ENCODE measurements at regions not wholly inside any gene's neighbourhood (a gene's known extent, or its start where the extent isn't known, plus 50 kb on each side); places are given as distances from the start of the nearest gene placed in this dataset.

DNA sequence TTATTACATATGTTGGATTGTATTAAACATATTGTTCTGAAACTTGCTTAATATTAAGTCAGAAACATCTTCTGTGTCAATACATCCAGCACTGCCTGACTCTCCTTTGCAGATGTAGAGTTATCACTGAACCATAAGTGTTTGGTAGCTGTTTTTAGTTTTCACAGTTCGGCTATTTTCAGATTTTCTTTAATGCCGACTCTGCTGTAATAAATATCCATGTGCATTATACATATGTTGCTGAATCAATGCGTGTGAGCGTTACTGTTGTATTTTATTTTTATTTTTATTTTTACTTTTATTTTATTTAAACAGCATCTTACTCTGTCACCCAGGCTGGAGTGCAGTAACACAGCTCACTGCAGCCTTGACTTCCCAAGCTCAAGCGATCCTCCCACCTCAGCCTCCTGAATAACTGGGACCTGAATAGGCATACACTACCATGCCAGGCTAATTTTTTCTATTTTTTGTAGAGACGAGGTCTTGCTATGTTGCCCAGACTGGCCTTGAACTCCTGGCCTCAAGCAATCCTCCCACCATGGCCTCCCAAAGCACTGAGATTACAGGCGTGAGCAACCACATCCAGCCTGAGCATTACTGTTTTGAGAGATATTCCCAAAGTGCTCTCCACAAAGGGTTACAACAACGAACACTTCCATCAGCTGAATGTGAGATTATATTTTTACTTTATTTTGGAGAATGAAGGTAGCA lies 50.7 kb upstream of the NOCT start:
- DNase-seq (ENCODE audit: low read depth in 2 of 2), result no peak

DNA sequence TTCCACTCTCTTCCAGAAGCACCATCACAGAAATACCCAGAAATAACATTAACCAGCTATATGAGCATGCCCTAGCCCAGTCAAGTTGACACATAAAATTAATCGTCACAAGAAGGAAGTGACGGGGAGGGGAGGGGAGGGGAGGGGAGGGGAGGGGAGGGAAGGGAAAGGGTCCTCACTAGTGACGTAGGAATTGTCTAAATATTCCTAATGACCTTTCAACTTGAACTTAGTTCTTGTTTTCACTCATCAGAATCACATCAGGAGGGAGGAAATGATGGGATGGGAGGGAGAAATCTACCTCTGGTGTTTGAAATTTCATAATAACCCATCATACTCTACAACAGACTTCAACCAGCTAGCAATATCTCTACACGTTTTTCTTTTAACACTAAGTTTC lies 52.2 kb upstream of the NOCT start:
- no peak for DNase-seq (ENCODE audit: low read depth in 2 of 2)

DNA sequence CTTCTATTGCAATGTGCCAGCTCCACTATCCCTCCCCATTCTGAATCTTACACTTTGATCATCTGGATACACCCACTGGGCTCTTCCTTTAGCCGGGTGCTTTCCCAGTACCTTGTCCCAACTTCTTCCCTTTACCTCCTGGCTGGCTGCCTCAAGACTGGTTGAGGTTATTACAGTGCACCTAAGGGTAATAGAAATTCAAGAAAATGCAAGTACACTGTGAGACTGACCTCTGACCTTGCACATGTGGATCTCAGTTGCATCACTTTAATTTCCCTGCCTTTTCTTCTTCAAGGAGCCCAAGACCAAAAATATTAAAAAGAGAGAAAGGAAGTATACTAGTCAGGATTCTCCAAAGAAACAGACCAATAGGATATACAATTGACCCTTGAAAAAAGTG lies 53.9 kb upstream of the NOCT start:
- DNase-seq (ENCODE audit: low read depth in 2 of 2), result no peak

DNA sequence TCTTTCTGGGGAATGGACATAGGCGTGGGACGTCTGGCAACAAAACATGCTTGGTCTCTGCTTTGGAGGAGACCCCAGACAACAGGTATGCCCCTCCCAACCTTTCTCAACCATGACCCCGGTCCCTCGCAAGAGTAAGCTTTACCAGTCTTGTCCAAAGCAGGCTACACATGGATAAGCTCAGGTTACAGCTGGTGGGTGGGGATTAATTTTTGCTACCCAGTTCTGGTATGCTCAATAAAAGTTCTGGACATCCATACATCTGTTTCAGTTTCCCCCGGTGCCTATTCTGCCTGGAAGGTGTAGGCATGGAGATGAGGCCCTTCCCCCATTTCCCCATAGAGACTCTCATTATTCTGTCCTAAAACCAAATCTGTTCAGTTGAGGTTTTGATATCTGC lies 54.5 kb upstream of the NOCT start:
- DNase-seq (ENCODE audit: low read depth in 2 of 2), result no peak

DNA sequence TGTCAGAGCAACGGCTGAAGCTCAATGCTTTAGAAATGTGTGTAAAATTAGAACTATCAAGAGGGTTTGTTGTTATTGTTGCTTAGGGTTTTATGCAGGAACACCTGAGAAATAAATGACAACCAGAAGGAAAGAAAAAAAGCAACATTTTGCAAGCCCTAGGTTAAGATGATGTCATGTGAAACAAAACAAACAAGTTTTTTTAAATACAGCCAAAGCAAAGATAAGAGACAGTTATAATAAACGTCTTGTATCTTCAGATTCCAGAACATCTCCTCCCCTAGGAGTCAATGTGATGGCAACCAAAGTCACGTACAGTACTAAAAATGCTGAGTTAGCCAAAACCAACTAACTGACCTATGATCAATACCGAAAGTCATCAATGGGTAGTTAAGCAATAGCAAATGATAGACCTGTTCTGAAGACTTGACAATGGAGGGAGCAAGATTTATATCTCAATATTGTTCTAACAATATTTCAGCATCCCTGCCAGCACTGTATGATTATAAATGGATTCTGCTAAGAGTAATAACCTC lies 55.3 kb upstream of the NOCT start:
- DNase-seq (ENCODE audit: low read depth in 2 of 2), result no peak

DNA sequence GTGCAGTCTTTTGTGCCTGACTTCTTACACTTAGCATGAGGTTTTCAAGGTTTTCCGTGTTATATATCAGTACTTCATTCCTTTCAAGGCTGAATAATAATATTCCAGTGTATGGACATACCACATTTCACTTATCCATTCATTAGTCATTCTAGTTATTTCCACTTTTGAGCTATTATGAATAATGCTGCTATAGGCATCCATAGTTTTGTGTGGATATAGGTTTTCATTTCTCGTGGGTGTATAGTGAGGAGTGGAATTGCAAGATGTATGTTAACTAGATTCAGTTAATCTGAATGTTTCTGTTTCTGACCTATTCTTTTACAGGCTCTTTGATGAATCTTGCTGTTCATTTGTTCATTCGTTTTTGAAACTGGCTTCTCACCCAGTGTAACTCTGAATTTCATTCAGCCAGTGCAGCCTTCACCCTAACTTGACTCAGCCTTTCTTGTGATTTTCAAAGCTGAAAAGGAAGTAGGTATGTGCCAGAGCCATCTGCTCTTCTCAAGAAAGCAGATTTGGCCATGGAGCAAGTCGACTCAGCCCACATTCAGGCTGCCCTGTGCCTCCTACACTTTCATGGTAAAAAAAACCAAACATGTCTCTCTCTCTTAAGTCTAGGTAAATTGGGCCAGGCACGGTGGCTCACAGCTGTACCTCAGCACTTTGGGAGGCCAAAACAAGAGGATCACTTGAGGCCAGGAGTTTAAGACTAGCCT lies 56.3 kb upstream of the NOCT start:
- no peak for DNase-seq (ENCODE audit: low read depth in 2 of 2)

DNA sequence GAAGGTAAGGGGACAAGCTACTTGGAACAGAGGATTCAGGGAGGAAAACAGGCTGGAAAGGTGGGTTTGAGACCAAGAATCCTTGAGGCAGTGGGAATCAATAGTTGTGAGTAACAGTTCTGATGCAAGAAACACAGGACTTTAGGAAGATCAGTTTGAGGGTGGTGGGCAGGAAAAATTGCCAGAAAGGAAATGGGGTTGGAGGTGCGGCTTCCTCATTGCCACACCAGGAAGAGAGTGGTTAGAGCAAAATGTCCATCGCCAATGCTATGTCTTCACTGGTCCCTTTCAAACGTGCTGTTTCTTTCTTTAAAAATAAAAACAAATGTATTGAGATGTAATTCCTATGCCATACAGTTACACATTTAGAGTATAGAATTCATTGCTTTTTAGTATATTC lies 57.1 kb upstream of the NOCT start:
- DNase-seq (ENCODE audit: low read depth in 2 of 2), result no peak

DNA sequence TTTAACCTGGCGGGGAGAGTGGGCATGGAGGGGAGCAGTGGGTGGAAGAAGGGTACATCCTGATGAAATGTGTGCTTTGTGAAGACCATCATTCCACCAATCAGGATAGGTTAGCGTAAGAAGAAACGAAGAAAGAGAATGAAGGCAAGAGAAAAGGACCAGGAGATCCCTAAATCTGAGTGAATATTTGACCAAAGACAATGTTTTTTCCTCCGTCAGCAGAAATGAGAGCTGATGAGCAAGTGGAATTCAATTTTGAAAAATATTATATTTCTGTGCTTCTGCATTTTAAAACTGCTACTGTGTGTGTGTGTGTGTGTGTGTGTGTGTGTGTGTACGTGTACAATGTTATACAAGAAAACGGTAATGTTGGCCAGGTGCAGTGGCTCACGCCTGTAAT lies 58.3 kb upstream of the NOCT start:
- no peak for DNase-seq (ENCODE audit: low read depth in 2 of 2)

DNA sequence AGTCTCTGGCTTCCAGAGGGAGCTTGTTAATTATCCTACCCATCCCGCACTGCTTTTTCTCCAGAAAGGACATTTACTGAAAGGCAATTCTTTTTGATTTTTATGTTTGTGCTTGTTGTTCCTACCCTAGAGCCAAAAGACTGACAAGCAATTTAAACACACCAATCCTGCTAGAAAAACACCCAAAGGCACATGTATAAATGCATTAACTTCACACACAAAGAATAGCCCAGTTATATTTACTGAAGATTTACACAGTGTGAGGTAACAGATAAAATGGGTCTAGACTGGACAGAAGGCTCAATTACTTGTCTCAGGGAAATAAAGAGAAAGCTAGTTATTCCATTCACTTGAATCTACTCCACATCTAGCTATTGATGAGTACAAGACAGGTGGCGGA lies 61.2 kb upstream of the NOCT start:
- DNase-seq (ENCODE audit: low read depth in 2 of 2), result no peak

DNA sequence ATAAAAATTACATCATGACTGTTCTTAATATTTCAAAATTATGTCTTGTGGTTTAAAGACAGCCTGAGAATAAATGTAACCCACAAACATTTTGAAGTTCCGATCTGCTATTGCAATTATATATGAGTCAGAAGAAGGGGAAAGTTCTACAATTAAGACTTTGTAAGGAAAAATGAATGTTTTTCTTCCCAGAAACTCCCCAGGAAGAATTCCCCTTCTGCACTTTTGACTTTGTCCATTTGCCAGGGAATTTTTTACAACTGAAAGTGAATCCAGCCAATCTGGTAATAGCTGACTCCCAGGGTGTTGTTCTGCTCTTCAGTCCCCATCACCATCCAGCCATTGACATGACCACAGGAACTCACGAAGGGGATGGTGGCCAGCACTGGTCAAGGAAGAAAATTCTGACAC lies 61.6 kb upstream of the NOCT start:
- no peak for DNase-seq (ENCODE audit: low read depth in 2 of 2)

DNA sequence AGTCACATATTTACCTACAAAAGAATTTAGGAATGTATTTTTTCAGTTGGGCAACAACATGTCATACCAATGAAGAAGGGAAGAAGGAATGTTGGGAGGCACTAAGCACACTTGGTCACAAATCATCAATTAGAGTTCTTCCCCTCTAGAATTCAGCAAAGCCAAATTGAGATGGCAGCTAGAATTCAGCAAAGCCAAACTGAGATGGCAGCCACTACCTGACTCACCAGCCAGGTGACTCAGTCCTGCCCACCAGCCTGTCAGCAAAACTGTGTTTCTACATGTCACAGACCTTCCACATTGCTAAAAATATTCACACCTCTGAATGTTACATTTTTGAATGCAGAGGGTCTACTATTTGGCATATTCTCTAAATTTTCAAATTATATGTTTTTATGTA lies 63.2 kb upstream of the NOCT start:
- DNase-seq (ENCODE audit: low read depth in 2 of 2), result peak in 1 of 2 donors; percentile 4

DNA sequence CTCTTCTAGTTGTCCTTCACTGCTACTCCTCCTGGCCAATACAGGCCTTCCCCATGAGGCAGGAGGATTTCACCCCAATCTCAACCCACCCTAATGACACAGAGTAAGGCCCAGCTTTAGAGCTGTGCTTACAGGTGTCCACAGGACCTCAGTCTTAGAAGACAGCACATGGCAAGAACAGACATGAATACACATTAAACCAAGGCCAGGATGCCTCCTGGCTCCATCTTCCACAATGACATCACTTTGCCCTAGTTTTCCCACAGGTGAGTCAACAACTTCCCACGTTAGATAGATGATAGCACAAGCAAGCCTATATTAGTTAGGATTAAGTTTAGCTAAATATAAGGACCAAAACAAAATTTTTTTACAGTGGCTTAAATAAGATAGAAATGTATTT lies 63.8 kb upstream of the NOCT start:
- no peak for DNase-seq (ENCODE audit: low read depth in 2 of 2)

DNA sequence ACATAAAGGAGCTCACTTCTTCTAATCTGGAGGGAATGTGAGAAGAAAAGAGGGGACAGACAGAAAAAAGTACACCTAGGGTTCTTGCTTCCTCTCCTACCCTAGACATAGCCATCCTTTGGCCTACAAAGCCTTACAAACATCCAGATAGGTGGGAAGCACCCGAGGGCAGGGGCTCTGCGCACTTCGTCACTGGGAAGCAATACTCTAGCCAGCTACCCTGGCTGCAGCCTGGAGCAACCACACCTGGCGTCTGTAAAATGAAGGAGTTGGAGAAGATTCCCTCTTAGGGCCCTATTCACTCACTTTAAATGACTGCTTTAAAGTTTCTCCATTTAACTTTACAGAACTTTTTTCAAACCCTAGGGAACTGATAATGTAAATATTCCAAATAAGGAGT lies 65.7 kb upstream of the NOCT start:
- DNase-seq (ENCODE audit: low read depth in 2 of 2), result no peak

DNA sequence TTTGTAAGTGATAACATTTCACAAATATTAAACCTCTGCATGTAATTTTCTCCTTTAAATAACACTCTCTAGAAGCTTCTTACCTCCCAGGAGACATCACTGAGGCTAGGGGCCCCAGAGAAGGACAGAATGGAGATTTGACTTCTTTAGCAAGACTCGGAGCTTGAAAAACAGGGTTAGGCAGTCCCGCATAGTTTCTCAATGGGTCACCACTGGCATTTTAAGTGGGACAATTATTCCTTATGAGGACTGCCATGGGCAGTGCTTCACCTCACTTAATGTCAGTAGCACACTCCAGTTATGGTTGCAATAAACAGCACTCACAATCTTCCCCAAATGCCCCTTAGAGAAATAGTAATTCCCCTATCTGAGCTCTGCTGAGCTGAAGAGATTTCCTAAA lies 66.7 kb upstream of the NOCT start:
- no peak for DNase-seq (ENCODE audit: low read depth in 2 of 2)

DNA sequence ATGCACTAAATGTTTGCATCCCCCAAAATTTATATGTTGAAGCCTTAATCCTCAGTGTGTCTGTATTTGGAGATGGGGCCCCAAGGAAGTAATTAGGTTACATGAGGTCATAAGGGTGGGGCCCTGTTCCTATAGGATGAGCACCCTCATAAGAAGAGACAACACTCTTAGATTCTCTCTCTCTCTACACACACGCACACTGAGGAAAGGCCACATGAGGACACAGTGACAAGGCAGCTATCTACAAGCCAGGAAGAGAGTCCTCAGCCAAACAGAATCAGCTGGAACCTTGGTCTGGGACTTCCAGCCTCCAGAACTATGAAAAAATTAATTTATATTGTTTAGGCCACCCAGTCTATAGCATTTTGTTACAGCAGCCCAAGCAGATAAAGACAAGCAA lies 69.3 kb upstream of the NOCT start:
- DNase-seq (ENCODE audit: low read depth in 2 of 2), result no peak

DNA sequence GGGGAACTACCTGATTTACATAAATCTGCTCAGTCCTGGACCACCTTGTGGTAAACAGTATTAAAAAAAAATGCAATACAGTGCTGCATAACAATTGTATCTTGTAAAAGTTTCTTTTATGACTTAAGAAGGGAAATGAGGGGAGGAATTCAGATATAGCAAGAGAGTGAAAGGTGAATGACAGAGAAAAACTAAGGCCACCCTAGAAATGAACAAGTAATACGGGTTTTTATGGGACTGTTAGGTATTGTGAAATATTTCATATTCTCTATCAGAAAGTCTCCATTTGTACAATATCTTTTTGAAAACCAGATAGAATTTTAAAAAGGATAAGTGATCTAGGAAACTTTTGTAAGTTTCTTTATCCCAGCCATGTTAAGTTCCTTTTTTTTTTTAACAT lies 69.7 kb upstream of the NOCT start:
- DNase-seq (ENCODE audit: low read depth in 2 of 2), result no peak

DNA sequence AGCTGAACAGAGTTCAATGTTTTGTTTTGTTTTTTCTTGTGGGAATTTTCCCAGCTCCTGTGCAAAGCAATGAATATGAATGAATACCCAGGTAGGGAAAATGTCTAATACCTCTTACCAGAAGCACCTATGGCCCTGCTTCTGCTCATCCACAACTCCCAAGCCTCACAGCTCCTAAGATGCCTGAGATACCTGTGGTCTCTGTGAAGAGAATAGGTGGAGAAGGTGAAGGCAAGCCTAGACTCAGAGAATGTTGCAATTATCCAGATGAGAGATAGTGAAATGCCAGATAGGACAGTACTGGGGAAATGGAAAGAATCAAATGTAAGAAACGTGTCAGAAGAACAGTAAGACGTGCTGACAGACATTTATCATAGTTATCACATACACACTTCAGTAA lies 70.2 kb upstream of the NOCT start:
- DNase-seq (ENCODE audit: low read depth in 2 of 2), result no peak

DNA sequence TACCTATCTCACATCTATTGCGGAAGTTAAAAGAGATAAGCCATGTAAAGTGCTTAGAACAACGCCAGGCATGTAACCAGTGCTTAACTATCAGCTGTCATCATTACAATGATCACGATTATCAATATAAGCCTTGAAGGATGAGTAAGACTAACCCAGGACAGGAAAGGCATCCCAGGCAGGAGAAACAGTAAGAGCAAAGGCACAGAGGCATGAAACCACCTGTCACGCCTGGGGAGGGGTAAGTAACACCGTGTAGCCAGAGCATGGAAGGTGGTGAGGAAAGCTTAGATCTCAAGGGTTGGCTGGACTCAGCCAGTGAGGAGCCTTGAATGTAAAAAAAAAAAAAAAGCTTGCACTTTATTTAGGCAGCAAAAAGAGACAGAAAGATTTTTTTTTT lies 71.7 kb upstream of the NOCT start:
- DNase-seq (ENCODE audit: low read depth in 2 of 2), result no peak

DNA sequence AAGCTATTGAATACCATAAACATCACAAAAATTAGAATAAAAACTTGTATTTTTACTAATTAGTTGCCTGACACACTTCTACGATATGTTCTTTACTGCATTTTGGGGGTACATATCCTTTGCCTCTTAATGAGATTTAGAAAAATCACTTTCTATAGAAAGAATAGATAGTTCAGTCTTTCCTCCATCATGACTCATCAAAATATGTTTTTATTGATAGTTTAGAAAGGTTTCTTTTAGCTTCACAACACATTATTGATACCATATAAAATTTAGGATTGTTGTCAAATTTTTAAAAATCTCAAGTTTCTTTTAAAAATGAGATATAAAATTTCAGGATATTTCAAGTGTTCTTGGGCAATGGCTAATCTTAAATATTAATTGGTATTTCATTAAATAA lies 74.5 kb upstream of the NOCT start:
- no peak for DNase-seq (ENCODE audit: low read depth in 2 of 2)

DNA sequence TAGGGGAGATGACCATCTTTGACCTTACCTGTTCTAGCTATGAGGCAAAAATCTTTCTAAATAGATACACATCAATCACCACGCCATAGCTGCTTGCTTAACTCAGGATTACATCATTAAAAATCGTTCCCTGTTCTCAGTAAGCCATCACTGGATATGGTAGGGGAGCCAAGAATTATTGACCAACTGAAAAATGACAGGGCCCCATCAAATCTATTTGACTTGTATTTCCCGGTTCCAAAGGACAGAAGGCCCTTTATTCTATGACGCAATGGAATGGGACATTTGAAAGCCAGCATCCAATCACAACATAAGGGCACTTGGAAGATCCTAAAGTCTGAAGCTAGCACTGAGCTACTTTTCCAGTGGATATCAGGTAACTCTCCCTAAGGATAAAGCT lies 75.6 kb upstream of the NOCT start:
- no peak for DNase-seq (ENCODE audit: low read depth in 2 of 2)

DNA sequence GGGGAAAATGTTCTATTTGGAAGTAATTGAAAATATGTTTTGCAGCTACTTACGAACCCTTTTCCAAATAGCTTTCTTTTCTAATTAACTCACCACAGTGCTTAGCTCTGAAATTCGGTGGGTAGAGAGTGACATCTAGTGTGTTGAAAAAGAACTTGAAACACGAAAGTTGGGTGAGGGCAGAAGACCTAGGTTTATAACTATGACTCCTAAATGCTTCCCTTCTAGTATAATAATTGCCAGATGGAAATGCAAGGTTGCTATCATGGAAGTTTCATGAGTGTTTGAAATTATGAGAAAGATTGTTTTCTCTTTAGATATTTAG lies 77.3 kb upstream of the NOCT start:
- no peak for DNase-seq (ENCODE audit: low read depth in 2 of 2)

DNA sequence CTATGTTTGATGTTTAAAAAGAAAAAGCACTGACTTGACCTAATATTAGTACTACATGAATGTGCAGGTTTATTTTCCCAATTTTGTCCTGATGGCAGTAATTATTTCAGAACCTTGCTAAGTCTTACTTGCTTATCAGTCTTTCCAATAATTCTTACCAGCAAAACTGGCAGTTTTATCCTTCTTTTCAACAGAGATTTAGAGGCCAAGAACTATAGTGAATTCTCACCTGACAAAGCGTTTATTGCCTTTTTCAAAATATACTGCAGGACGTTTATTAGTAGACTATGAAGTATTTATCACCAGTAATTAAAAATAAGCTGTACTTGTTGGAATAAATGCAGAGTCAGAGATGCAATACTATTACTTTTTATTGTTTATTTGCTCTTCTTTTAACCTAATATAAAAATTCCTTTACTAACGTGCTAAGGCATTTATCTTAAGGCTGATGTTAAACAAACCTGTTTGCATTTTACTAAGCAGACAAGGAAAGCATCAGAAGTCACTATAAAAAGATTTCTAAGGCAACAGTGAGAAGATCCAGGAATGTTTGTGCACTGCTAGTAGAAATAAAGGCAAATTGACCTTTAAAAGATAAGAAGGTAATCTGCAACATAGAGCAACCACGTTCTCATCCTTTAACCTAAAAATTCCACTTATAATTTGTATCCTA lies 80.3 kb upstream of the NOCT start:
- DNase-seq (ENCODE audit: low read depth in 2 of 2), result no peak

DNA sequence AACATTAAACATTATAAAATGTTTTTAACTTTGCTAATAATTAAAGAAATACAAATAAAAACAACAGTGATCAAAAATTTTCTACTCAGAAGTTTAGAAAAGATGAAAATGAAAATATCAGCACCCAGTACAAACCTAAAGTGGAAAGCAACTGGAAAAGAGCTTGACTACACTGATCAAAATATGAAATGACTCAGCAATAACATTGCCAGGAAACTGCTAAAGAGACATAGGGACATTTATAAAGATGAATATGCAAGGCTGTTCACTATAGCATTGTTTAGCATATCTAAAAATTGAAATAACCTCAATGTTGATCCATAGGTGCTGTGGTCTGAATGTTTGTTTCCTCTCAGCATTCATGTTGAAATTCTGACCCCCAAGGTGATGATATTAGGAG lies 88.5 kb upstream of the NOCT start:
- no peak for DNase-seq (ENCODE audit: low read depth in 2 of 2)

Data from stimulated activated CD4-positive, alpha-beta T cell treated with anti-CD3 and anti-CD28 coated beads, Interleukin-1b, Interleukin-23, amount 100 ng/mL, for 1 hour (primary cell).